HFFc6 (cell line): ENCODE measurements at regions not wholly inside any gene's neighbourhood (a gene's known extent, or its start where the extent isn't known, plus 50 kb on each side); places are given as distances from the start of the nearest gene placed in this dataset.
"Not testable (repeated sequence)": the region's sequence is repeated elsewhere in the genome, so short reads cannot be mapped to it uniquely, and the experiment has no call there.

Source experiments
- DNase-seq: peaks from one replicate; pipeline ENCODE4 v3.0.0-alpha.2; 2018
- H3K27ac Mint-ChIP-seq: 2 replicates; pipeline ENCODE4 v1.8.0; 2020; ENCODE audit warnings: mild to moderate bottlenecking, mixed read lengths
- H3K27me3 Mint-ChIP-seq: 2 replicates; pipeline ENCODE4 v1.8.0; 2021; ENCODE audit warnings: mild to moderate bottlenecking, moderate library complexity, mixed read lengths; ENCODE audit not compliant: insufficient read depth
- H3K36me3 Mint-ChIP-seq: 2 replicates; pipeline ENCODE4 v1.8.0; 2021; ENCODE audit warnings: low read depth, mixed read lengths
- H3K4me1 Mint-ChIP-seq: 2 replicates; pipeline ENCODE4 v1.8.0; 2020; ENCODE audit warnings: low read depth, mixed read lengths
- H3K4me3 Mint-ChIP-seq: 2 replicates; pipeline ENCODE4 v1.8.0; 2020; ENCODE audit warnings: mild to moderate bottlenecking, moderate library complexity, mixed read lengths
- H3K9me3 Mint-ChIP-seq: 2 replicates; pipeline ENCODE4 v1.8.0; 2020; ENCODE audit warnings: mild to moderate bottlenecking, mixed read lengths
- TF ChIP-seq, protein P1 (sequence below): fragments of 200-600 bp; sonication (generic); IDR thresholded peaks from 2 replicates; pipeline ENCODE4 v1.5.0; 2021; ENCODE audit warnings: antibody characterized with exemption, mild to moderate bottlenecking

- no peaks in the 10 kb centered on the region for H3K9me3 Mint-ChIP-seq
- TF ChIP-seq, protein P1, sequence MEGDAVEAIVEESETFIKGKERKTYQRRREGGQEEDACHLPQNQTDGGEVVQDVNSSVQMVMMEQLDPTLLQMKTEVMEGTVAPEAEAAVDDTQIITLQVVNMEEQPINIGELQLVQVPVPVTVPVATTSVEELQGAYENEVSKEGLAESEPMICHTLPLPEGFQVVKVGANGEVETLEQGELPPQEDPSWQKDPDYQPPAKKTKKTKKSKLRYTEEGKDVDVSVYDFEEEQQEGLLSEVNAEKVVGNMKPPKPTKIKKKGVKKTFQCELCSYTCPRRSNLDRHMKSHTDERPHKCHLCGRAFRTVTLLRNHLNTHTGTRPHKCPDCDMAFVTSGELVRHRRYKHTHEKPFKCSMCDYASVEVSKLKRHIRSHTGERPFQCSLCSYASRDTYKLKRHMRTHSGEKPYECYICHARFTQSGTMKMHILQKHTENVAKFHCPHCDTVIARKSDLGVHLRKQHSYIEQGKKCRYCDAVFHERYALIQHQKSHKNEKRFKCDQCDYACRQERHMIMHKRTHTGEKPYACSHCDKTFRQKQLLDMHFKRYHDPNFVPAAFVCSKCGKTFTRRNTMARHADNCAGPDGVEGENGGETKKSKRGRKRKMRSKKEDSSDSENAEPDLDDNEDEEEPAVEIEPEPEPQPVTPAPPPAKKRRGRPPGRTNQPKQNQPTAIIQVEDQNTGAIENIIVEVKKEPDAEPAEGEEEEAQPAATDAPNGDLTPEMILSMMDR = no peak
- no peak overlapping the region for H3K27ac Mint-ChIP-seq
- H3K36me3 Mint-ChIP-seq = peaks cover 4% of the 10 kb centered on the region; the same call in 1 of the 2 replicates
- H3K4me1 Mint-ChIP-seq = peaks cover 16% of the 10 kb centered on the region
- H3K4me3 Mint-ChIP-seq = no peak overlapping the region
- no peaks in the 10 kb centered on the region for H3K27me3 Mint-ChIP-seq
- DNase-seq = no peak
Measured at GRCh38 chr2:180601016-180601415, 379.4 kb upstream of the UBE2E3 start.

GRCh38 chr2:180599804-180600203, 380.6 kb upstream of the UBE2E3 start:
- TF ChIP-seq, protein P1 = no peak
- Mint-ChIP-seq H3K27me3 (no peaks in the 10 kb centered on the region), H3K9me3 (no peaks in the 10 kb centered on the region), H3K36me3 (peaks cover 5% of the 10 kb centered on the region; the same call in 1 of the 2 replicates), H3K4me3 (no peak overlapping the region), H3K27ac (no peak overlapping the region), H3K4me1 (peaks cover 16% of the 10 kb centered on the region)
- no peak for DNase-seq

DNA sequence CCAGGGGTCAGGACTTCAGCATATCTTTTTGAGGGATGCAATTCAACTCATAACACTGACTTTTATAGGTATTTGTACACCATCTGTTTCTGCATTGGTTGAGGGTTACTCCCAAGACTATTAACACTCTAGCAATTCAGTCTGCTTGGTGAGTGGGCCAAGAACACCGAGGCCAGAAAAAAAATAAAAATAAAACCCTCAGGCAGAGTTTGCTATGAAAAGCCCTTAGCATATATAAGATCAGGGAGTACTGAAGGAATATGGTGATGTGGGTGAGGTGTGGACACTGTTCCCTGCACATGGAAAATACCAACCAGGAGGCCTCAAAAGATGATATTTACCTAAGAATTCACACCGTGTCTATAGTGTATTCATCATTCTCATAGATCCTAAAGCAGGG, 383.2 kb upstream of the UBE2E3 start:
- Mint-ChIP-seq H3K27ac (no peak overlapping the region), H3K27me3 (no peaks in the 10 kb centered on the region)

GRCh38 chr2:180596453-180596852, 384.0 kb upstream of the UBE2E3 start:
- Mint-ChIP-seq H3K4me1 (no peaks in the 10 kb centered on the region), H3K27ac (no peak overlapping the region), H3K9me3 (no peaks in the 10 kb centered on the region), H3K4me3 (no peak overlapping the region), H3K27me3 (no peaks in the 10 kb centered on the region), H3K36me3 (peaks cover 5% of the 10 kb centered on the region; the same call in 1 of the 2 replicates)
- TF ChIP-seq, protein P1 = no peak
- DNase-seq = no peak

More for the DNA sequence above, 383.2 kb upstream of the UBE2E3 start:
- Mint-ChIP-seq H3K36me3 (peaks cover 5% of the 10 kb centered on the region; the same call in 1 of the 2 replicates), H3K4me1 (peaks cover 5% of the 10 kb centered on the region; the same call in 1 of the 2 replicates), H3K4me3 (no peak overlapping the region), H3K9me3 (no peaks in the 10 kb centered on the region)
- DNase-seq = no peak
- TF ChIP-seq, protein P1 = no peak

- no peak overlapping the region for H3K27ac Mint-ChIP-seq
- no peak overlapping the region for H3K4me3 Mint-ChIP-seq
- no peaks in the 10 kb centered on the region for H3K4me1 Mint-ChIP-seq
- DNase-seq = no peak
- TF ChIP-seq, protein P1 = no peak
- H3K36me3 Mint-ChIP-seq = peaks cover 9% of the 10 kb centered on the region; the same call in 1 of the 2 replicates
- peaks cover 5% of the 10 kb centered on the region; the same call in 1 of the 2 replicates for H3K9me3 Mint-ChIP-seq
- no peaks in the 10 kb centered on the region for H3K27me3 Mint-ChIP-seq
Measured at GRCh38 chr2:180591947-180592346, 388.5 kb upstream of the UBE2E3 start.

GRCh38 chr2:180591093-180591781, 389.2 kb upstream of the UBE2E3 start:
- H3K36me3 Mint-ChIP-seq, H3K27ac Mint-ChIP-seq, H3K4me1 Mint-ChIP-seq, H3K4me3 Mint-ChIP-seq, H3K27me3 Mint-ChIP-seq, H3K9me3 Mint-ChIP-seq, DNase-seq: not testable (repeated sequence)
